GM12892 (cell line): ENCODE measurements at regions not wholly inside any gene's neighbourhood (a gene's known extent, or its start where the extent isn't known, plus 50 kb on each side); places are given as distances from the start of the nearest gene placed in this dataset.

ENCODE experiments used
- POLR2A ChIP-seq: IDR thresholded peaks from 2 replicates; pipeline ENCODE4 v1.6.1; 2011; ENCODE audit warnings: low read depth, low read length, control low read depth
- POLR2AphosphoS5 ChIP-seq: IDR thresholded peaks from 2 replicates; pipeline ENCODE4 v1.6.1; 2011; ENCODE audit warnings: low read depth, low read length, control low read depth
- TAF1 ChIP-seq: IDR thresholded peaks from 2 replicates; pipeline ENCODE4 v1.6.1; 2011; ENCODE audit warnings: low read depth, mild to moderate bottlenecking, control low read depth, low read length, borderline replicate concordance

DNA sequence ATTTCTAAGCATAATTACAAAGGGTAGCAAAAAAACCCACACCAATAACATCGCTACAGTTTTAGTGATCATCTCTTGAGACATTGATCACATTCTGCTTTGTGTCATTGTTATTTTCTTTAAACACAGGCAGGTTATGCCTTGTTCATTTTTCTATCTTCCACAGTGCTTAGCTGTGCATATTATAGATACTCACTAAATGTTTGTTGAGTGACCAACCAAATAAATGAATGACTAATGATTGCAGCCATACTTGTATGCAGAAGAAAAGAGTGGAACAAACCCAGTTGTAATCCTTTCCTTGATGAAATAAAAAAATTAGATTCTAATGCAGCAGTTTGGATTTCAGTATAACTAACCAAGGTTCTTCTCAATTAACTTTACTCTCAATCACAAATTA is 81.0 kb upstream of the RASSF8 start:
- TF ChIP-seq POLR2A = no peak
- TF ChIP-seq POLR2AphosphoS5 = no peak
- no peak for TF ChIP-seq TAF1
